CD8-positive, alpha-beta memory T cell (primary cell): ENCODE measurements at regions not wholly inside any gene's neighbourhood (a gene's known extent, or its start where the extent isn't known, plus 50 kb on each side); places are given as distances from the start of the nearest gene placed in this dataset.

ENCODE experiments used
- CTCF ChIA-PET: fragments of 350-600 bp; sonication (Branson Sonifier 250); formaldehyde crosslinking; loops from one replicate; lab custom pipeline; 2021; ENCODE audit warnings: antibody characterized with exemption; lab: Charles Lee
- POLR2A ChIA-PET: fragments of 350-600 bp; sonication (Branson Sonifier 250); formaldehyde crosslinking; loops from one replicate; lab custom pipeline; 2021; ENCODE audit warnings: antibody characterized with exemption; lab: Charles Lee
- DNase-seq, 5 donors: peaks; one replicate each; pipeline versions ENCODE4 v3.0.0 to v3.0.0-alpha.2; 2020 to 2022; ENCODE audit warnings: mixed read lengths in 1 of 5
- H3K27ac ChIP-seq: one replicate; pipeline ENCODE4 v1.7.0; 2013; ENCODE audit warnings: low read depth, mild to moderate bottlenecking, low read length, moderate library complexity
- H3K27me3 ChIP-seq: 2 replicates; pipeline ENCODE4 v1.7.0; 2013; ENCODE audit warnings: low read length, mild to moderate bottlenecking; ENCODE audit not compliant: insufficient read depth, poor library complexity, severe bottlenecking
- H3K36me3 ChIP-seq: 2 replicates; pipeline ENCODE4 v1.7.0; 2013; ENCODE audit warnings: mild to moderate bottlenecking, low read length, moderate library complexity; ENCODE audit not compliant: insufficient read depth
- H3K4me1 ChIP-seq: 2 replicates; pipeline ENCODE4 v1.7.0; 2013; ENCODE audit warnings: mild to moderate bottlenecking, low read length, moderate library complexity; ENCODE audit not compliant: insufficient read depth
- H3K4me3 ChIP-seq: 2 replicates; pipeline ENCODE4 v1.7.0; 2013; ENCODE audit warnings: mild to moderate bottlenecking, low read length
- H3K9me3 ChIP-seq: 2 replicates; pipeline ENCODE4 v1.7.0; 2013; ENCODE audit warnings: mild to moderate bottlenecking, low read length
- H3K27ac Mint-ChIP-seq, 8 donors: one replicate each; pipeline ENCODE4 v1.8.0; 2020 to 2021; ENCODE audit warnings: mixed read lengths in 8 of 8, mild to moderate bottlenecking in 6 of 8, inconsistent platforms in 3 of 8, moderate library complexity in 3 of 8
- H3K27me3 Mint-ChIP-seq, 2 donors: one replicate each; pipeline ENCODE4 v1.8.0; 2020 to 2021; ENCODE audit warnings: mixed read lengths in 2 of 2, mild to moderate bottlenecking in 1 of 2, moderate library complexity in 1 of 2
- H3K36me3 Mint-ChIP-seq, 3 donors: one replicate each; pipeline ENCODE4 v1.8.0; 2020 to 2021; ENCODE audit warnings: mixed read lengths in 3 of 3, inconsistent platforms in 1 of 3, mild to moderate bottlenecking in 1 of 3
- H3K4me1 Mint-ChIP-seq, 3 donors: one replicate each; pipeline ENCODE4 v1.8.0; 2020 to 2021; ENCODE audit warnings: mixed read lengths in 3 of 3, inconsistent platforms in 1 of 3, mild to moderate bottlenecking in 1 of 3
- H3K4me3 Mint-ChIP-seq, 7 donors: one replicate each; pipeline ENCODE4 v1.8.0; 2020 to 2021; ENCODE audit warnings: mixed read lengths in 7 of 7, mild to moderate bottlenecking in 6 of 7, moderate library complexity in 4 of 7, inconsistent platforms in 2 of 7
- H3K9me3 Mint-ChIP-seq, 5 donors: one replicate each; pipeline ENCODE4 v1.8.0; 2020 to 2022; ENCODE audit warnings: mixed read lengths in 5 of 5, mild to moderate bottlenecking in 3 of 5, moderate library complexity in 2 of 5, inconsistent platforms in 1 of 5

DNA sequence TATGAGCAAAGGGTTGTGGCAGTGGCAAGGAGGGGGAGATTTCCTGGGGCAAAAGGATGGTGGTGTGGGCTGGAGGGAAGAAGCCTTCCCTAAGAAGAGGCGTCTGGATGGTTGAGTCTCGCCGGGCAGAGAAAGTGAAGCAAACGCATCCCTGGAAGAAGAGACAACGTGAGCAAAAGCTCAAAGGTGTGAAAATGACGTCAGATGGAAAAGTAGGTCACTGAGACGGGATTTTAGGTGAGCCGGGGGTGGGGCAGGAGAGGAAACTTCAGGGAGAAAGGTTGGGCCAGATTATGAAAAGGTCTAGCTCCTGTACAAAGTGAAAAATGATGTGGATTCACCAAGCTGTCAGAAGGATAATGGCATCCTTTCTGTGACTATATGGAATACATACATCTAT is 95.3 kb upstream of the KCNE2 start:
- Histone ChIP-seq H3K27ac (no peak overlapping the region), H3K9me3 (no peaks in the 10 kb centered on the region), H3K4me1 (no peaks in the 10 kb centered on the region), H3K27me3 (peaks cover 3% of the 10 kb centered on the region), H3K36me3 (no peaks in the 10 kb centered on the region), H3K4me3 (no peak overlapping the region)
- DNase-seq, result no peak
- peaks cover under 1 to 16% (median 4%) of the 10 kb centered on the region in 3 donors for H3K36me3 Mint-ChIP-seq
- peaks cover 1 to 7% (median 5%) of the 10 kb centered on the region in 5 donors for H3K9me3 Mint-ChIP-seq
- no peaks in the 10 kb centered on the region for H3K4me1 Mint-ChIP-seq
- POLR2A ChIA-PET, result no interaction called here
- no peak overlapping the region for H3K27ac Mint-ChIP-seq
- H3K27me3 Mint-ChIP-seq, result peaks cover 8 to 9% of the 10 kb centered on the region in 2 donors
- CTCF ChIA-PET, result no interaction called here
- no peak overlapping the region for H3K4me3 Mint-ChIP-seq

DNA sequence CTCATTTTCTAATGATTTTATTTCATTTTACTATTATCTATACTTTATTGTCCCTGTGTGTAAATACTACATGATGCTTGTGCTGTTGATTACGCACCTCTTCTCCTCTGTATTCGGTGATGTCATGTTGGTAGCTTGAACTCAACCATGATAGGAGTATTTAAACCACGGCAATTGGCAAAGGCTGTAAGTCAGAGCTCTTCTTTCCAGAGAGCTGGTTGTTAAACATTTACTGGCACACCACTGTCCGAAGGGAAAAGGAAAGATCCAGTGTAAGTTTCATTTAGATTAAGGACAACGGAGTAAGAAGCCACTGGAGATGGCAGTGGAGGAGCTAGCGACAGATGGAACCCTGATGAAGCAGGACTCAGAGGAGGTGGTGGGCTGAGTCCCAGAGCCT is 93.4 kb upstream of the KCNE2 start:
- CTCF ChIA-PET, result no interaction called here
- no peak for DNase-seq
- H3K4me3 ChIP-seq, result no peak overlapping the region
- POLR2A ChIA-PET, result no interaction called here
- H3K27ac Mint-ChIP-seq, result no peak overlapping the region
- H3K9me3 Mint-ChIP-seq, result no peaks in the 10 kb centered on the region
- H3K4me1 Mint-ChIP-seq, result no peaks in the 10 kb centered on the region
- H3K4me1 ChIP-seq, result no peaks in the 10 kb centered on the region
- no peak overlapping the region for H3K4me3 Mint-ChIP-seq
- H3K36me3 ChIP-seq, result no peaks in the 10 kb centered on the region
- H3K27me3 Mint-ChIP-seq, result peaks cover 7 to 14% of the 10 kb centered on the region in 2 donors
- peaks cover 3% of the 10 kb centered on the region for H3K27me3 ChIP-seq
- peaks cover 0 to 10% (median 2%) of the 10 kb centered on the region in 3 donors for H3K36me3 Mint-ChIP-seq
- no peak overlapping the region for H3K27ac ChIP-seq
- no peaks in the 10 kb centered on the region for H3K9me3 ChIP-seq

DNA sequence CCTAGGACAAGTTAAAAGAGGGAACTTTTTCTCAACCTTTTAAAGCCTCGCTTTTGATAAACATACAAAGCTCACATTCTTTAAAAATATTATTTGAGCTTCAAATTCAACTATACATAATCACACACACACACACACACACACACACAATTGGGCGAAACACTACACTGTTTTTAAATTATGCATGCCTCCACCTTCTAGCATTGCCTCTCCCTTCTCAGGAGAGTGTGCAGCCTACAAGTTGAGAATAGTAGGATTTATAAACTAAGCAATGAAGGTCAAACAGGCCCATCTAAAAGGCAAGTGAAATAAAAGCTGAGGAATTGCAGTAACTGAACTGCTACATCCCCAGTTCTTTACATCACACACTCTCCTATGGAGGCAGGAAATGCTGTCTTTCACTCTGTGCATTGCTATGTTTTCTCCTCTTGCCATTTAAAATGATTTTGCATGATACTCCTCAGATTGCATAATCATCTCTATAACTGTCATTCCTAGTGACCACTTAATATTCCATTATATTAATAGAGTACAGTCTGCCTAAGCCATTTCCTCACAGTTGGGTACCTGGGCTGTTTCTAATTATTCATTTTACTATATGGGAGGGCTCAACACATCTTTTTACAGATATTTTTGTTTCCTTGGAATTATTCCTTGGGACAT is 92.5 kb upstream of the KCNE2 start:
- Histone ChIP-seq H3K27me3 (peaks cover 7% of the 10 kb centered on the region), H3K27ac (no peak overlapping the region), H3K4me1 (no peaks in the 10 kb centered on the region), H3K36me3 (no peaks in the 10 kb centered on the region), H3K9me3 (no peaks in the 10 kb centered on the region), H3K4me3 (no peak overlapping the region)
- no peak overlapping the region for H3K4me3 Mint-ChIP-seq
- H3K4me1 Mint-ChIP-seq, result no peaks in the 10 kb centered on the region
- H3K9me3 Mint-ChIP-seq, result no peaks in the 10 kb centered on the region
- H3K27me3 Mint-ChIP-seq, result peaks cover 6 to 14% of the 10 kb centered on the region in 2 donors
- H3K27ac Mint-ChIP-seq, result no peak overlapping the region
- peaks cover 0 to 2% (median 2%) of the 10 kb centered on the region in 3 donors for H3K36me3 Mint-ChIP-seq
- no peak for DNase-seq
- ChIA-PET CTCF (no interaction called here), POLR2A (no interaction called here)

DNA sequence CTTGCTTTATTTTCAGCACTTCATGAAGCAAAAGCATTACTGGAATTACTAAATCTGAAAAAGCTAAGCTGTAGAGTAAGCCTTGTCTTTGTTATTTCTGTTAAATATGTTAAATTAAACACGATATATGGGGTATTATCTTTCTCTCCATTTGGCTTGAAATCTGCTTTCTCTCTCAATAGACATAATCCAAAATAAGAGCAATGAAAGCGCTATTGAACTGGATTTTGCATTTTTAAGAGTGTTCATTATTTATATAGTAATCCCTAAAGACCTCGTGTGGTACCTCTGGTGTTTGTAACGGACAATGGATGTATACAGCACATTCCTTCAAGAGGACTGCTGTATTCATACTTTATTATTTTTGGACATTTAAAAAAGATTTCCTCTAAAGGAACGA is 91.5 kb upstream of the KCNE2 start:
- Mint-ChIP-seq H3K27ac (peak overlapping the region in 1 of 8 donors; percentile 5), H3K4me3 (no peak overlapping the region), H3K9me3 (peaks cover 0 to 2% (median 0%) of the 10 kb centered on the region in 5 donors), H3K4me1 (no peaks in the 10 kb centered on the region), H3K36me3 (peaks cover 0 to 3% (median 2%) of the 10 kb centered on the region in 3 donors), H3K27me3 (peaks cover 8 to 22% of the 10 kb centered on the region in 2 donors)
- no peaks in the 10 kb centered on the region for H3K4me1 ChIP-seq
- DNase-seq, result no peak
- no peaks in the 10 kb centered on the region for H3K9me3 ChIP-seq
- no peak overlapping the region for H3K27ac ChIP-seq
- POLR2A ChIA-PET, result no interaction called here
- CTCF ChIA-PET, result no interaction called here
- peaks cover 7% of the 10 kb centered on the region for H3K27me3 ChIP-seq
- H3K4me3 ChIP-seq, result no peak overlapping the region
- H3K36me3 ChIP-seq, result no peaks in the 10 kb centered on the region

DNA sequence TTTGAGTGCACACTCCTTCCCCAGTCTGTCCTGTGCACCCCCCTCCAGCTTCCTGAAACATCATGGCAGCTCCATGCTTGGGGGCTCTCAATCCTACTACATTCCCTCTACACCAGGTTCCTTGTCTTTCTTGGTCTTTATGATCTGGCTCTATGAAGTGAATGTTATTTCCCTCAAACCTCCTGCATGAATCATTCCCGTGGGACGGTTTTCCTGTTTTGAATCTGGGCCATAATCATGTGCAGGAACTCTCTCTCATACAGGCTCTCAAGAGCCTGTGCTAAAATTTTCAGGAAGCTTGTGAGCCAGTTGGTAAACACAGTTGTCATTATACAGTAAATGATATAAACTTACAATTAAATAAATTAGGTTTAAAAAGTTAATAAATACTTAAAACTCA is 89.8 kb upstream of the KCNE2 start:
- no peak overlapping the region for H3K27ac ChIP-seq
- no peak overlapping the region for H3K4me3 ChIP-seq
- Mint-ChIP-seq H3K27me3 (peaks cover 6 to 29% of the 10 kb centered on the region in 2 donors), H3K4me3 (no peak overlapping the region), H3K9me3 (peaks cover 0 to 3% (median 0%) of the 10 kb centered on the region in 5 donors), H3K36me3 (peaks cover 0 to 3% (median 0%) of the 10 kb centered on the region in 3 donors), H3K4me1 (no peaks in the 10 kb centered on the region), H3K27ac (no peak overlapping the region)
- H3K36me3 ChIP-seq, result no peaks in the 10 kb centered on the region
- no peaks in the 10 kb centered on the region for H3K4me1 ChIP-seq
- H3K9me3 ChIP-seq, result no peaks in the 10 kb centered on the region
- POLR2A ChIA-PET, result no interaction called here
- no peak for DNase-seq
- CTCF ChIA-PET, result interaction anchor here (1.4 kb wide), 1 partner anchor 9 kb away, joined by 3 read pairs; no protein-coding TSS in a partner anchor
- H3K27me3 ChIP-seq, result peaks cover 7% of the 10 kb centered on the region

DNA sequence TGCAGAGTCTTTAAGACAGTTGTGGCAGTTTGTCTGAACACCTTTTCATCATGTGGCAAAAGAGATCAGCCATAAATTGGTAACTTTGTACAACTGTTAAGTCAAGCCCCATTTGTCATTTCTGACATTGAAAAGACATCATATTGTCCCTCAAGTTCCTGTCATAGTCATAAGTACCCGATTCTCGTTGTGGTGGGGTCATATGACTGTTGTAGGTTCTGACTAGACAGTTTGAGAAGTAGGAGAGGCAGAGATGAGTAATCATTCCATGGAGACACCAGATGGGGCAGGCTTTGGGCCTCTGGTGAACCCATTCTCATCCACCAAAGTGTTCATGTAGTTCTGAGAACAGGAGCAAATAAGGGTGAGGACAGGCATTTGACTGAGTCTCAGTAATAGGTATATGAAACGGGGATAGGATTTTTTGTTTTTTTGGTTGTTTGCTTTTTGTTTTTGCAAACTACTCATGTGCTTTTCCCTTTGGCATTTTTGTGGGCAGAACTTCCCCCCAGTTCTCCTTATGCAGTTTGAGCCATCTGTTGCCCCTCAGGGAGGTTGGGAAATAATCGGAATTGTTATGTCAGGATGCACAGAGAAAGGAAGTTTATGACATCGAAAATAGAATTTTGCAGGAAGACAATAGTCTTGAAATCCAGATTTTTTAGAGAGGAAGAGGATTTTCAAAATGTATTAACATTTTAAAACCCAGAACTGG is 86.9 kb upstream of the KCNE2 start:
- Mint-ChIP-seq H3K4me3 (no peak overlapping the region), H3K9me3 (peaks cover 0 to 3% (median 0%) of the 10 kb centered on the region in 5 donors), H3K36me3 (peaks cover 0 to 3% (median 0%) of the 10 kb centered on the region in 3 donors), H3K4me1 (no peaks in the 10 kb centered on the region), H3K27ac (peak overlapping the region in 1 of 8 donors; percentile 17), H3K27me3 (peaks cover 2 to 24% of the 10 kb centered on the region in 2 donors)
- no peak for DNase-seq
- no peak overlapping the region for H3K27ac ChIP-seq
- no peaks in the 10 kb centered on the region for H3K9me3 ChIP-seq
- H3K27me3 ChIP-seq, result peaks cover 5% of the 10 kb centered on the region
- no peaks in the 10 kb centered on the region for H3K36me3 ChIP-seq
- POLR2A ChIA-PET, result no interaction called here
- no peaks in the 10 kb centered on the region for H3K4me1 ChIP-seq
- CTCF ChIA-PET, result no interaction called here
- H3K4me3 ChIP-seq, result no peak overlapping the region

DNA sequence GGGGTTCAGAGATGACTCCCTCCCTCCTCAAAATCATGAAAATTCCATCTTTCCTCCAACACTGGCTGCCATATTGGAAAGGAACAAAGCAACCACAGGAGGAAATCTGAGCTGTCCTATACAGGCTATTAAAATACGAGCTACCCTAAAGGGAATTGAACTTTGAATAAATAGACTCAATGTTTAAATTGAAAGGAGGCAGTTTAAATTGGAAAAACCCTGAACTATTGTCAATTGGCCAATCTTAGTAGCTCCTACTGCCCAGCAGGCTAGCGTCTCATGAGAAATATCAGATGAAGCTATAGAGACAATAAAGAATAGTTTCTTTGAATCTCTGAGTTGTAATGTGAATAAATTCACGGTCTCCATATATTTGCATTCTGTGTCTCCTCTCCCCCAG is 85.4 kb upstream of the KCNE2 start:
- POLR2A ChIA-PET, result no interaction called here
- CTCF ChIA-PET, result no interaction called here
- H3K9me3 Mint-ChIP-seq, result peaks cover 0 to 3% (median 0%) of the 10 kb centered on the region in 5 donors

DNA sequence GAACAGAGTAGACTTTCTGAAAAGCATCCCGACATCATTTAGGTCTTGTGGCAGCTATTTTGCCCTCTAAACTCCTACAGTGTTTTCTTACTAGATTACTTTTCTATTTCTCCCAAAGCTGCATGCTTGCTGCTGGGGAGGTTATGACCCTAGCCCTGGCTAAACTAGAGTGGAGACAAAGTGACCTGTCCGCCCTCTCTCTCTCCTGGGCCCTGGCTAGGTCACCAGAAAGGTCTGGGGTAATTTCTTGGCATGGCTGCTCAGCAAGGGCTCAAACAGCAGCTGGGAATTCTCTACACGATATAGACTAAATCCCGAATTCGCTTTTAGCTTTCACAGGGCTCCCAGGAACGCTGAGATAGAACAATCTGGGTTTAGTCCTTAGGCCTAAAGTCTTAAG is 84.5 kb upstream of the KCNE2 start:
- Histone ChIP-seq H3K36me3 (no peaks in the 10 kb centered on the region), H3K4me3 (no peak overlapping the region), H3K27me3 (peaks cover 5% of the 10 kb centered on the region), H3K27ac (no peak overlapping the region), H3K4me1 (no peaks in the 10 kb centered on the region), H3K9me3 (no peaks in the 10 kb centered on the region)
- CTCF ChIA-PET, result no interaction called here
- Mint-ChIP-seq H3K4me1 (no peaks in the 10 kb centered on the region), H3K9me3 (peaks cover 0 to 3% (median 0%) of the 10 kb centered on the region in 5 donors), H3K36me3 (peaks cover 0 to 3% (median 0%) of the 10 kb centered on the region in 3 donors), H3K27me3 (peaks cover 2 to 15% of the 10 kb centered on the region in 2 donors), H3K27ac (no peak overlapping the region), H3K4me3 (no peak overlapping the region)
- POLR2A ChIA-PET, result no interaction called here
- no peak for DNase-seq

More for the DNA sequence above, 85.4 kb upstream of the KCNE2 start:
- H3K27ac ChIP-seq, result no peak overlapping the region
- H3K9me3 ChIP-seq, result no peaks in the 10 kb centered on the region
- Mint-ChIP-seq H3K4me1 (no peaks in the 10 kb centered on the region), H3K27ac (no peak overlapping the region), H3K36me3 (peaks cover 0 to 3% (median 0%) of the 10 kb centered on the region in 3 donors), H3K27me3 (peaks cover 2 to 21% of the 10 kb centered on the region in 2 donors), H3K4me3 (no peak overlapping the region)
- H3K36me3 ChIP-seq, result no peaks in the 10 kb centered on the region
- H3K4me1 ChIP-seq, result no peaks in the 10 kb centered on the region
- no peak for DNase-seq
- peaks cover 5% of the 10 kb centered on the region for H3K27me3 ChIP-seq
- H3K4me3 ChIP-seq, result no peak overlapping the region
